SK-N-MC (cell line): ENCODE measurements at regions not wholly inside any gene's neighbourhood (a gene's known extent, or its start where the extent isn't known, plus 50 kb on each side); places are given as distances from the start of the nearest gene placed in this dataset.

ENCODE experiments used
- DNase-seq: peaks from one replicate; pipeline ENCODE4 v3.0.0-alpha.2; 2011; ENCODE audit warnings: low read depth, low spot score
- H3K27ac ChIP-seq: fragments of 200-600 bp; sonication (generic); 2 replicates; pipeline ENCODE4 v1.5.1; 2016; ENCODE audit warnings: mixed run types
- H3K36me3 ChIP-seq: fragments of 200-600 bp; sonication (generic); 2 replicates; pipeline ENCODE4 v1.6.1; 2017; ENCODE audit warnings: antibody characterized with exemption, low read length, mixed read lengths; ENCODE audit not compliant: insufficient read depth
- H3K4me3 ChIP-seq: fragments of 200-600 bp; sonication (generic); 2 replicates; pipeline ENCODE4 v1.5.1; 2016
- H3K9ac ChIP-seq: fragments of 200-600 bp; sonication (generic); 2 replicates; pipeline ENCODE4 v1.8.0; 2017; ENCODE audit warnings: mixed run types, mixed read lengths; ENCODE audit not compliant: insufficient read length
- H3K9me3 ChIP-seq: fragments of 200-600 bp; sonication (generic); 2 replicates; pipeline ENCODE4 v1.6.1; 2017; ENCODE audit warnings: low read depth, mild to moderate bottlenecking, antibody characterized with exemption, low read length, moderate library complexity, mixed read lengths
- EZH2 ChIP-seq: fragments of 200-600 bp; sonication (generic); IDR thresholded peaks from one replicate; pipeline ENCODE4 v1.6.1; 2017; ENCODE audit warnings: antibody characterized with exemption
- FOXP2 ChIP-seq: optimal IDR thresholded peaks from 2 replicates; pipeline ENCODE3; 2011; ENCODE audit warnings: mild to moderate bottlenecking, moderate library complexity; ENCODE audit not compliant: insufficient read depth; ENCODE audit errors: extremely low read length, control extremely low read depth
- POLR2AphosphoS5 ChIP-seq: IDR thresholded peaks from 2 replicates; pipeline ENCODE4 v1.6.1; 2012; ENCODE audit warnings: mild to moderate bottlenecking, low read depth, low read length, borderline replicate concordance

DNA sequence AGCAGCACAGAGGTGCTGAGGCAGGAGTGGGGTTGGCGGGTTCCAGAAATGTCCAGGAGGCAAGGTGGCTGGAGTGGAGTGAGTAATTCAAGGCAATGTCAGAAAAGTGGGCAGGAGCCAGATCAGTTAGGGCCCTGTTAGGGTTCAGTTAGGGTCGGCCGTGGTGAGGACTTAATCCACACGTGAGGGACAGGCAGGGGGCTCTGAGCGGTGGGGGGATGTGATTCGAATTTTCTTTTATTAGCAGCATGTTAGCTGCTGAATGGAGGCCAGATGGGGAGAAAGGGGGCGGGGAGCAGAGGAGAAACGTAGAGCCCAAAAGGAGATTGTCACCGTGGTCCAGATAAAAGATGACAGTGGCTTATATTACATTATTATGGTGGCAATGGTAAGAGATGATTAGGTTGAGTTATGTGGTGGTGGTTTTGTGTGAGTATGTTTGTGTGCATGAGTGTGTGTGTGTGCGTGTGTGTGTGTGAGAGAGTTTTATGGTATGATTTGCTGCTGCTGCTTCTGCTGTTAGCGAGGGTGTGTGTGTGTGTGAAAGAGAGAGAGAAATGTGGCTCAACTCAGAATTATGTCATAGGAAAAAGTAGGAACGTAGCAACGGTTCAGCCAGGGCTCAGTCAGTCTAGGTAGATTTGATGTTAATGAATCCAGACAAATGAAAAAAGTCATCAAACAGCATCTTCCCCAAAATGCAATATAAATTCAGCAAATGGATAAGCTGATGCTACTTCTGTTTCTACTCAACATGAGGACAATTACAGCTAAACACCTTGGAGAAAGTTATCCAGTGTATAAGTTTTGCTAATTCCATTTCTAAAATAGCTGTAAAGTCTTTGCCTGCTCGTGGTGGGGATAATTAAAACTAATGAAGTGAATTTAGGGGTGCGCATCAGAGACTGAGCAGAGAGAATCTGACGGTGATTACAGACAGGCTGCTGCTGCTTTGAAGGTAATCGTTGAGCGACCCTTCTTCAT, 390.6 kb downstream of the HAPSTR1 start:
- no peak for TF ChIP-seq POLR2AphosphoS5
- no peak for TF ChIP-seq EZH2
- no peak for TF ChIP-seq FOXP2
- H3K4me3 ChIP-seq: no peak overlapping the region
- no peak for DNase-seq
- H3K9ac ChIP-seq: no peak overlapping the region
- no peaks in the 10 kb centered on the region for H3K9me3 ChIP-seq
- H3K27ac ChIP-seq: no peak overlapping the region
- no peaks in the 10 kb centered on the region for H3K36me3 ChIP-seq

GRCh38 chr16:9484426-9484825, 393.0 kb downstream of the HAPSTR1 start:
- Histone ChIP-seq H3K27ac (no peak overlapping the region), H3K4me3 (no peak overlapping the region), H3K9ac (no peak overlapping the region), H3K9me3 (no peaks in the 10 kb centered on the region), H3K36me3 (no peaks in the 10 kb centered on the region)
- no peak for TF ChIP-seq POLR2AphosphoS5
- TF ChIP-seq FOXP2: no peak
- no peak for TF ChIP-seq EZH2
- DNase-seq: no peak

GRCh38 chr16:9484881-9485280, 393.4 kb downstream of the HAPSTR1 start:
- Histone ChIP-seq H3K36me3 (no peaks in the 10 kb centered on the region), H3K27ac (no peak overlapping the region), H3K4me3 (no peak overlapping the region), H3K9me3 (no peaks in the 10 kb centered on the region), H3K9ac (no peak overlapping the region)
- no peak for DNase-seq
- TF ChIP-seq EZH2 (no peak), POLR2AphosphoS5 (no peak), FOXP2 (no peak)

GRCh38 chr16:9489835-9490467, 398.5 kb downstream of the HAPSTR1 start:
- no peaks in the 10 kb centered on the region for H3K36me3 ChIP-seq
- no peak overlapping the region for H3K4me3 ChIP-seq
- DNase-seq: no peak
- TF ChIP-seq POLR2AphosphoS5 (no peak), EZH2 (no peak), FOXP2 (no peak)
- H3K9me3 ChIP-seq: no peaks in the 10 kb centered on the region
- no peak overlapping the region for H3K9ac ChIP-seq
- H3K27ac ChIP-seq: no peak overlapping the region

- Histone ChIP-seq H3K36me3 (no peaks in the 10 kb centered on the region), H3K9ac (no peak overlapping the region), H3K27ac (no peak overlapping the region), H3K4me3 (no peak overlapping the region), H3K9me3 (no peaks in the 10 kb centered on the region)
- TF ChIP-seq POLR2AphosphoS5 (no peak), FOXP2 (no peak), EZH2 (no peak)
- no peak for DNase-seq
Measured at GRCh38 chr16:9495824-9496223, 404.4 kb downstream of the HAPSTR1 start.

DNA sequence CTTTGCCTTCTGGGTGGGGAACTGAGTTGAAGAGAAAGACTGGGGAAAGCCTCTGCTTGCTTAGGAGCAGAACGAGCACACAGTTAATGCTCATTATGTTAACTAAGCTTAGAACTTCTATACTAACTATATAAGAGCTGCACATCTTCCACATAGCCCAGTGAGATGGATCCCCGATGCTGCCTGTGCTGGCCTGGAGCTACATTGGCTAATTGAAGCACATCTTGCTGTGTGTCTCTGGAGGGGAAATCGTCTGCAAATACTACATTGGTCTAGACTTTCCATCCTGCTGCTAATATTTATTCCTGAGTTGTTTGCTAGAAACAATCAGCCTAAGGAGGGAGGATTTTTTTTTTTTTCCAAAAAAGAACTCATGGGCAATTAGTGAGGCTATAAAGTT, 406.3 kb downstream of the HAPSTR1 start:
- no peak overlapping the region for H3K4me3 ChIP-seq
- H3K9ac ChIP-seq: no peak overlapping the region
- DNase-seq: no peak
- TF ChIP-seq POLR2AphosphoS5: no peak
- no peak for TF ChIP-seq FOXP2
- no peak for TF ChIP-seq EZH2
- no peak overlapping the region for H3K27ac ChIP-seq
- H3K36me3 ChIP-seq: no peaks in the 10 kb centered on the region
- H3K9me3 ChIP-seq: no peaks in the 10 kb centered on the region

DNA sequence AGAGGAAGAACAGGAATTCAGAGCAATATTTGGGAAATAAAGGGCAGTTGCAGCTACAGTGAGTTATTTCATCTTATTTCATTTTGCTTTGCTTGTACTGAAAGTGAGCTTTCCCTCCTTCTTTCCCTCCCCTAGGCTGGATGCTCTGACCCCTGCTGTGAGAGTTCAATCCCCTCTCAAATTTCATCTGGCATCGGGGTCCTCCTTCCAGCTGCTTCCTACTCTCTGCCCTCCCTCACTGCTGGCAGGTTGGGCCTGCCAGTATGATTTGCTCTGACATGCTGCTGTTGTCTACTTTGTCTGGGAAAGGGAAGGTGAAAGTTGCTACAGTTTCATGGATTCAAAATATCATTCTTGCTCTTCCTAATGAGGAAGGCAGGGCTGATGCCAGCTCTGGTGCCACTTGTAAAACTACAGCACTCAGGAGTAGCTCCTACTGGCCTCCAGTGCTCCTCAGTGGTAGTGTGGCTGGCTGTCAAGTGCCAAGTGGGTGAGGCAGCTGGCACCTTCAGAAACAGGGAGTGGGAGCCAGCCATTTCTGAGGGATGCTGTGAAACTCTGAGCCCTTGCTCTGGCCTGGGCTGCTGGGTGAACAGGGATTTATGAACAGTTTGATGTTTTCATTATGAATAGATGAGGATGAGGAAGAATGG, 408.6 kb downstream of the HAPSTR1 start:
- no peak for DNase-seq
- H3K9me3 ChIP-seq: no peaks in the 10 kb centered on the region
- no peak for TF ChIP-seq EZH2

GRCh38 chr16:9500872-9501271, 409.4 kb downstream of the HAPSTR1 start:
- Histone ChIP-seq H3K9me3 (no peaks in the 10 kb centered on the region), H3K9ac (no peak overlapping the region), H3K36me3 (no peaks in the 10 kb centered on the region), H3K4me3 (no peak overlapping the region), H3K27ac (no peak overlapping the region)
- no peak for TF ChIP-seq POLR2AphosphoS5
- TF ChIP-seq FOXP2: no peak
- TF ChIP-seq EZH2: no peak
- no peak for DNase-seq

More for the DNA sequence above, 408.6 kb downstream of the HAPSTR1 start:
- Histone ChIP-seq H3K27ac (no peak overlapping the region), H3K9ac (no peak overlapping the region), H3K4me3 (no peak overlapping the region), H3K36me3 (no peaks in the 10 kb centered on the region)
